ENCODE measurements at regions not wholly inside any gene's neighbourhood (a gene's known extent, or its start where the extent isn't known, plus 50 kb on each side); places are given as distances from the start of the nearest gene placed in this dataset.

DNA sequence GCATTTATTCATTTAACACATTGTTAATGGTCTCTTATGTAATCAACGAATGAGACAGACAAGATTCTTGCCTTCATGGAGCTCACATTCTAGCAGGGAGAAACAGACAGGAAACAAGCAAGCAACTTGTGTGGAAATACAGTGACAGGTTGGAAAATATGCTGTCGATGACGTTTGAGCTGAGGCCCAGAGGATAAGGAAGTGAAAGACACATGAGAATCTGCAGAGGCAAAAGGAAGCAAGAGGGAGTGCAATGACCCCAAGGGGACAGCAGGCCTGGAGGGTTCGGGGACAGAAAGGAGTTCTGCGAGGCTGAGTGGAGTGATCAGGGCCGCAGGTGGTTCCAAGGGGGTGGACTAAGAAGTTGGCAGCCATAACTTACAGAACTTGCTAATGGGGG is 60.6 kb upstream of the AKT3 start:
- no peak for DNase-seq

- DNase-seq = peak; percentile 25
Observed at GRCh38 chr1:243903895-243904294, 53.9 kb upstream of the AKT3 start.

- DNase-seq = peak; percentile 26
Observed at GRCh38 chr1:243903041-243903440, 53.0 kb upstream of the AKT3 start.

- no peak for DNase-seq
Observed at GRCh38 chr1:243902100-243902499, 52.1 kb upstream of the AKT3 start.

Data from retina (tissue), 1 donor.